GM21737 (cell line): ENCODE measurements at regions not wholly inside any gene's neighbourhood (a gene's known extent, or its start where the extent isn't known, plus 50 kb on each side); places are given as distances from the start of the nearest gene placed in this dataset.
"Not testable (repeated sequence)": the region's sequence is repeated elsewhere in the genome, so short reads cannot be mapped to it uniquely, and the experiment has no call there.

ENCODE experiments used
- ATAC-seq: cut with Tn5 transposase; IDR thresholded peaks from one replicate; pipeline ENCODE4 v1.9.1; 2021; ENCODE audit warnings: mild to moderate bottlenecking, moderate library complexity; ENCODE audit not compliant: unreplicated experiment

DNA sequence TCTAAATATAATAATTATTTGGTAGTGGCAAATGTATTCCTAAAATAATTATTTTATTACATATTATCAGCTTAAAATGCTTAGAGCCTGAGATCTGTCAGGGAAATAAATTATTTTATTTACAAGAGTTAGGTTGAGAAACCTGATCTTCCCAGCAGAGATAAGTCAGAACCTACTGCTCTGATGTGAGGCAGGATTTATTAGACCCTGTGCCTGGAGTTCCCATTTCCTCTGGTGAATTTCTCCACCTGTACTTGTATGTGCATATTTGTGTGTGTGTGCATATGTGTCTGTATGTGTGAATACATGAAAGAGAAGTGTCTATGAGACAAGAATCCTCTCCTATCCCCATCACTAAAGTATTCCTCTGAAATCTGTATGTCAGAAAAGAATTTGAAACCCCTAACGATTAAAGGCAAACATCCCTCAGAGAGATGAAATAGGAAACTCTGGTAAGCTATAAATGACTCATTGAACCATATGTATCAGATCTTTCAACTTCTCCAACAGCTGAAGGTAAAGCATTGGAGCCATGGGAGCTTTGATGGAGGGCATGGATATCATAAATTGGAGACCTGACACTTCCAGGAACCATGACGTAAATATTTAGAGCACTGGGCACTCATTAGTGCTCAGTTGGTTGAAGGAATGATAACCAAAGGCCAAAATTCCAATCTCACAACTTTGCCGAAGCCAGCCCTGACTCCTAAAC is 190.9 kb downstream of the XPNPEP1 start:
- no peak for ATAC-seq

- not testable (repeated sequence) for ATAC-seq
Measured at GRCh38 chr10:109729895-109730294, 193.4 kb downstream of the XPNPEP1 start.

DNA sequence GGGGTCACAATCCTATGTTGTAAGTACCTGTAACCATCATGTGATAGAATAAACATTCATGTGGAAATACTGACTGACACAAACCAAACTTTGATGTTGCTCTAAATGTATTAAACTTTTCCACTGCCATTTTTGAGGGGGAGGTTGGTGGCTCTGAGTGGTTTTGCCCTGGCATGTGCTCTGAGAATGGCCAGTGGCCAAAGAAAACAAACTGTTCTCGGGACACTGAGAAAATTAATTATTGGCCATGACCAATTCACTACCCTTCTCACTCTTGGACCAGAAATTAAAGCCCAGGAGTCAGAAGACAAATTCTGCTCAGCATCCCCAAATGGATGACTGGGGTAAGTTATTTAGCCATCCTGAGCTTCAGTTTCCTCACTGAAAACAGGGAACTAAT is 195.9 kb downstream of the XPNPEP1 start:
- no peak for ATAC-seq

DNA sequence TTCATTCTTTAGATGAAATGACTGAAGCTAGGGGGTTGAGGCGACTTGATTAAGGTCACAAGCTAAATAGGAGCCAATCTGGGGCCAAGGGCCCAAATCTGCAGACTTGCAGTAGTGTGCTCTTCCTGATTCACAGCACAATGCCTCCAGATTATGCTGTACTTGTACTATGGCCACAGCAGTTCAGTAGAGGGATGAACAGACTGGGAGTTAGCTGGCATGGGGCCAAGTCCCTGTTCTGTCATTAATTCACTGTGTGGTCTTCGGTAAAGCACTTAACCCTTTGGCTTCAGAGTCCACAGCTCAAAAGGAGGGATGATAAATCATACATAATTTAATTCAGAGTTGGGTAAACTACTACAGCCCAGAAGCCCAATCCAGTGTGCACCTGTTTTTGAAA is 196.8 kb downstream of the XPNPEP1 start:
- no peak for ATAC-seq

- ATAC-seq = no peak
Measured at GRCh38 chr10:109723305-109723704, 200.0 kb downstream of the XPNPEP1 start.

DNA sequence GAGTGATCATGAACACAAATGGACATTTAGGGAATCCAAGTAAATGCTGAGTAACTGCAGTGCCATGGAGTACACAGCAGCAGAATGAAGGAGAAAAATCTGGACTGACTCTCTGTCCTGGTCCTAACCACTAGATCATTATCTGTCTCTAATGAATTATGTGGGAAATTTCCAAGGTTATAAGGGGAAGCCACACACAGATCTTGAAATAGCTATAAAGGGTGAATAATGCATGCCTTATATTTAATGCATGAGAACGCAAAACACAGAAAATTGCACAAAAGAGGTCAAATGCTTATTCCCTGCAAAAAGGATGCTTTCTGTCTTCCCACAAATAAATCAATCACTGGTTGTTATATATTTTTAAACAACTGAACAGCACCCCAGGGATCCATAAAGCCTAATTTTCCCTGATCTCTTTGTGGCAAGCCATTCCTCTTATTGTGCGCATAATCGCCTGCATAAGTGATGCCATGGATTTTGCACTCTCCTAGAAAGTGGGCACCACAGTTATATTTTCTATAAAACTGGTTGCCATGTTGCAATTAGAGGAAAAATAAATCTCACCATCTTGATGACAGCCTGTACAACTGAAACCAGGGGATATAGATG is 201.8 kb downstream of the XPNPEP1 start:
- ATAC-seq = no peak

DNA sequence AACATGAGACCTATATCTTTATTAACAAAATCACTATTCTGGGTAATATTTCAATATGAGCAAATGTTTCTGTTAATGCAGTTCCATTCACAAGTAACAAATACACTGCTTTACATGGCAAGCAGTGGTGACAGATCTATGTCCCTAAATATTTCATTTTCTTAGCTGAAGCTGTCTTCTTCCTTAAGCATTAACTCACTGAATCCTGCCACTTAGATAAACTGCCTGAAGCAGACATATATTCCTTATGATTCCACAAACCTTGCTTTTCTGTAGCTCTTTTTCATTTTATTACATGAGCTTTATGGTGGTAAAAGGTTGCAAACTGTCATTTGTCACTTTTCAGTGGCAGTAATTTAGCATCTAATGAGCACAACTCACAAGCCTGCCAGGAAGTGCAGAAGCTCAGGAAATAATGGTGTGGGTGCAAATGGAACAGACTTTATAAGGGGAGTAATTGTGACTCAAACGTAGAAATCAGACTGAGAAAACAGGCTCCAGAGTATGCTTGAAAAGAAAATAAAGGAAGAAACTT is 217.2 kb downstream of the XPNPEP1 start:
- ATAC-seq = no peak

- ATAC-seq = no peak
Measured at GRCh38 chr10:109701633-109702215, 221.6 kb downstream of the XPNPEP1 start.

DNA sequence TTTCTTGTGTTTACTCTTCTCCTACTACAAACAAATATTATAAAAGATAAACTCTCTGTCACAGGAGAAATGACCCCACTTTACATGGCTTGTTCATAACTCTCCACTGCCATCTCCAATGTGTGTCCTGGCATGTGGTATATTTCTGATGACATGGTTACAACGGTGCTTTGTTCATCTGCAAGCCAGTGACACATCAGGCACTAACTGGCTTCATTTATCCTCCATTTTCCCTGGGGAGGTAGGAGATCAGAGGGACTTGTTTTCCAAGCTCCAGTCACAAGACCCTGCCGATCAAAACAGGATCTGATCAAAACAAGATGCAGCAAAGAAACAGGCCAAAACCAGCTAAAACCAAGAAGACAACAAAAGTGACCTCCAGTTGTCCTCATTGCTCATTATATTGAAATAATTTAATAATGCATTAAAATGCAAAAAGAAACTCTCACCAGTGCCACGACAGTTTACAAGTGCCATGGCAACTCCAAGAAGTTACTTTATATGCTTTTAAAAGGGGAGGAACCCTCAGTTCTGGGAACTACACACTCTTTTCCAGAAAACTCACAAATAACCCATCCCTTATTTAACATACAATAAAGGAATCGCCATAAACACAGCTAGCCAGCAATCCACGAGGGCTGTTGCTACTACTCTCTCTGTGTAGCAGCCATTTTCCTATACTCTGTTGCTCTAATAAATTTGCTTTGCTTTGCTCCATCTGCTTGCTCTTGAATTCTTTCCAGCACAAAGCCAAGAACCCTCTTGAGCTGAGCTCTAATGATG is 224.2 kb downstream of the XPNPEP1 start:
- ATAC-seq = no peak

DNA sequence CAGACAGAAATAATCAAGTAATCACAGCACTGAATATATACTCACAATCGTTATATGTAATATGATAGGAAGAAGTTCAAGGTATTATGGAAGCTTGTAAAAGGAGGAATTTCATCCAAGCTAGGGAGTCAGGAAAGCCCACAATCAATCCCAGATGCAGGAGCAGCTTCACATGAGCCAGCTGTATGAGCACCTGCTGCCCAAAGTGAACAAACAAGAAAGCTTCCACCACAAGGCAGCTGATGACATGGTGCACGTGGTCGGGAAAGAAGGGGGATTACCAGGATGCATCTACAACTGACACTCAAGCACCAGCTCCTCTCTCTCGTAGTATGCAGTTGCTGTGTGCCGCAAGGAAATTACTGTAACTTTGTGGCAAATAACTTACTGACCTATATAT is 225.2 kb downstream of the XPNPEP1 start:
- ATAC-seq = no peak

DNA sequence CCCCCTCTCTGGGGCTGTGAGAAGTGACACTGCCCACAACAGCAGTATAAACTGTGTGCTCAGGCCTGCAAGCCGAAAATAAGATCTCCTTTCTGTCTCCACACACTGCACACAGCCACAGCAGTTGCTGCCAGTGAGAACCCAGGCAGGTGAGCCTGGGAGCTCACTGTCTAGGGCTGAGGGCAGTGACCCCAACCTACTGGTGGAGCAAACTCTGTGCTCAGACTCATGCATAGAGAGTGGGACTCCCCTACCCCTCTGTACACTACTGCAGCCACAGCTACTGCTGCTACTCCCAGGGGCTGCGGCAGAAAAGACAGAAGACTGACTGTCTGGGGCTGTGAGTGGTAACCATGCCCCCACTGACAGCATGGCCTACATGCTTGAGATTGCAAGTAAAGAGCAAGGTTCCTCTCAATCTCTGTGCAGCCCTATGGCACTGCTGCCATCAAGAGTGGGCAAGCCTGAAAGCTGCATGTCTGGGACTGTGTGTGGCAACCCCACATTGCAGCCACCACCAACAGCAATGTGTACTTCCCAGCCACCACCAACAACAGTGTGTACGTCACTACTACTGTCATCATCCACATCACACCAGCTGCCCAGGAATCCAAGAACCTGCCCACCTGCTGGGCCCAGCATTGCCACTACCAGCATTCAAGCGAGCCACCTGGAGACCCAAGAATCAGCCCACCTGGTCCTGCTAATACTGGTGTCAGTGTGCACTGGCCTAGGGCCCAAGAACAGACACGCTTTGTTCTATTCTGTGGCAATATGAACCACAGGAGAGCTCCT is 226.1 kb downstream of the XPNPEP1 start:
- no peak for ATAC-seq

DNA sequence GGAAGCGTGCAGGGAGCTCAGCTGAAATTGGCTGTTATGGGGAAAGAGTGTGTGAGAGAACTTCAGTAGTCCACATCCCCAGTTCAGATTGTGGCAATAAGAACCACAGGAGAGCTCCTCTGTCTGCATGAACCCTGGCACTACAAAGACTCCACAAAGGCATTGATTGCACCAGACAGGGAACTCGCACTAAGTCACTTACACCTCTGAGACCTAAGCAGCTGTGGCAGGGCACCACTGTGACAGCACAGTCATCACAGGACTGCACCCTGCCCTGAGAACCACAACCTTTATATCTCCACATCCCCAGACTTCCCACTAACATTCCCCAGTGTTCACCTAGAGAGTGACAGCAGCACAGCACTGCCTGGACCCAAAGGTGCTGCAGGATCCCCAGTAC is 226.8 kb downstream of the XPNPEP1 start:
- ATAC-seq = no peak

GRCh38 chr10:109695988-109696387 is 227.3 kb downstream of the XPNPEP1 start:
- ATAC-seq = no peak

DNA sequence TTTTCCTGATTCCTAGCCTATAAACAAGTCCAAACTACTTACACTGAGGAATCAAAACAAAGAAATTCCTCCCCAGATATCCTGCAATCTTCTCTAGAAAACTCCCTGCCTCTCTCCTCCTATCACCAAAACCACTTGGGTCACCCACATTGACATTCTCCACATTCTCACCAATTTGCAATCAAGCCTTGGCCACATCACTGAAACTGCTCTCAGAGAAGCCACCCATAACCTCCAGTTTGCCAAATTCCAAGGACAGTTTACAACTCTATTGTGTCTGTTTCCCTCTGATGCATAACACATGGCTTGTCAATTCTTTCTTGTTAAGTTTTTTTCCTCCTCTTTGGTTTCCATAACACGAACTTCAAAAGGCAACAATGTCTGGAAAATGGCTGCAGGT is 233.5 kb downstream of the XPNPEP1 start:
- no peak for ATAC-seq

GRCh38 chr10:109679478-109679877 is 243.8 kb downstream of the XPNPEP1 start:
- ATAC-seq = no peak

DNA sequence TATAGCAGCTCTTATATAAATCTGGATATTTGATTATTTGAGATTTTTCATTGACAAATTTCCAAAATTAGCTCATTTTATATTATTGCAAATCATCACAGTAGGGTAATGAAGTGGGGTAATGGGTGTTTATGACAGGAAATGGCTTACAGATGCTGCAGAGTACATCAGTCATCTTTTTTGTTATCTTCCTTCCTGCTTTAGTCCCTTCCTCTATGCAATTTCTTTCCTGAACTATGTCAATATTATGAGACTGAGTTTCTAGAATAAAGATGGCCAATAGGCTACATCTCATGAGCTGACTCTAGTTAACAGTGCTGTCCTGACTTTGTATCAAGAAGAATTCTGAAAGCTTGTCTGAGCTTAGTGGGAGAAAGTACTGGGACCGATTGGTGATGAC is 244.5 kb downstream of the XPNPEP1 start:
- no peak for ATAC-seq

GRCh38 chr10:109676703-109677102 is 246.6 kb downstream of the XPNPEP1 start:
- ATAC-seq = no peak

DNA sequence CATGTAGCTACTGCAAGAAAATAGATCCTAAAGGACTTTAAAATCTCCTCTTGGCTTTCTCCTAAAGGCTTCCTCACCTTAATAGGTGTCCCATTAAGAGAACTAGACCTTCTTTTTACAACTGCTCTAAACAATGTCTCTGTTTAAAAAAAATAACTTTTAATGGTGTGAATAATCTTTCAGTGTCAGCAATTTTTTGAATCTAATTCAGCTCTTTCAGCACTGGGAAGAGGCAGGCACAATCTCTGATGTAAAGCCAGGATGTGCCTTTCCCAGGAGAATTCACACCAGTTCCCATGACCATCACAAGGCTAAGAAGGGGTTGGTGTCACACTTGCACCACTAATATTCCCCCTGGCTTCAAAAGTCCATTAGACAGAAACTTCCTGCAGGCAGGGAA is 254.6 kb downstream of the XPNPEP1 start:
- ATAC-seq = no peak

DNA sequence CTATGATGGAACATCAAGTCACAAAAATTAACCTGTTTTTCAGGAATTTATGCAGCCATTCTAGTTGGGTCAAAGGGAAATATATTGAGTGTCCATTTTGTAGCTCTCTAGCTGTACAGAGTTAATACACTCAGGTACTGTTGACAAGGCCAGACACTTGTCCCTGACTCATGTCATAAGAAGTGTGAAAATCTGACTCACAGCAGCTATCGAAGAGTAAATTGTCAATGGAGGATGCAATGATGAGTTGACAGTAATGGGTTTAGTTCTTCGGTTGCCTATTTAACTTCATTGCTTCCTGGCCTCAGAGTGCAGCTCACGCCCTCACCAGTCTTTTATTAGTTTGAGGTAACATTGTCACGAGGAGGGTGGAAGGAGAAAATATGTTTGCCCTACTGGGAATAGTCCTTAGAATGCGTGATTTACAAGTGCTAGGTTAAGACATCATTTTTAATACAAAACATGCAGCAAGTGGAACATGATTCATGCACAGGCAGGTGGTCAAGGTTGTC is 255.1 kb downstream of the XPNPEP1 start:
- no peak for ATAC-seq

- no peak for ATAC-seq
Measured at GRCh38 chr10:109665321-109665720, 258.0 kb downstream of the XPNPEP1 start.
